ENCODE measurements at regions not wholly inside any gene's neighbourhood (a gene's known extent, or its start where the extent isn't known, plus 50 kb on each side); places are given as distances from the start of the nearest gene placed in this dataset.

DNA sequence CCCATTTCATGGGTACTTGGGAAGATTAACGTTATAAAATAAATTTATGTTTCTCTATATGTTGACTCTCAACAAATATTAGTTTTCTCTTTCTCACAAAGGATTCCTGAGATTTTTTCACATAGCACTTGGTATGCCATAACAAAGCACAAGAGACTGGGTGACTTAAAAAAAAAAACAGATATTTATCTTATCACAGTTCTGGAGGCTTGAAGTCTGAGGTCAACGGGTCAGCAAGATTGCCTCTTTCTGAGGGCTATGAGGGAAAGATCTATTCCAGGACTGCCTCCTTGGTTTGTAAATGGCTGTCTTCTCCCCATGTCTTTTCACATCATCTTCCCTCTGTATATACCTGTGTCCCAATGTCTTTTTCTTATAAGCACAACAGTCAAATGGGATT, 153.5 kb upstream of the DIO2 start:
- BruUV-seq (replicated peaks): no TSS peak
- H3K27ac ChIP-seq (ENCODE audit: insufficient read depth, low read depth, low read length): no peak overlapping the region
- H3K27me3 ChIP-seq (ENCODE audit: control insufficient read depth in 2 of 2, insufficient read depth in 2 of 2, low read length in 2 of 2): no peaks in the 10 kb centered on the region
- ChIA-PET POLR2A (no interaction called here), CTCF (interaction anchor here (2.2 kb wide), 1 partner anchor 151 kb away, joined by 8 read pairs; no protein-coding TSS in a partner anchor)
- H3K4me3 ChIP-seq (replicated peaks in 1 of 3; ENCODE audit: insufficient read depth in 1 of 3, low read depth in 1 of 3, low read length in 3 of 3): no peak overlapping the region
- no peaks in the 10 kb centered on the region for H4K20me1 ChIP-seq (replicated peaks; ENCODE audit: control insufficient read depth, extremely low read depth, insufficient read depth, low read length)
- H3K36me3 ChIP-seq (ENCODE audit: control insufficient read depth in 2 of 2, extremely low read depth in 1 of 2, insufficient read depth in 2 of 2, low read length in 2 of 2): no peaks in the 10 kb centered on the region
- H3K4me2 ChIP-seq (ENCODE audit: insufficient read depth, low read length): no peak overlapping the region
- H3K9me3 ChIP-seq (replicated peaks; ENCODE audit: control insufficient read depth, insufficient read depth, low read length): no peaks in the 10 kb centered on the region
- DNase-seq (ENCODE audit: low read depth, low spot score) (no peak), FAIRE-seq (no peak)
- H2AFZ ChIP-seq (ENCODE audit: low read depth, low read length): no peak overlapping the region
- dilution Hi-C loops (cut with MboI; ENCODE audit: extremely low pct_ligation_motif_present, low sequenced_read_pairs) (no loop called here), intact Hi-C loops (cut with micrococcal nuclease) (loop anchor here (5.0 kb wide), 1 partner anchor 153 kb away; the partner anchor contains the start of gene DIO2)
- no peaks in the 10 kb centered on the region for H3K79me2 ChIP-seq (ENCODE audit: control insufficient read depth, insufficient read depth, low read length)
- H3K9ac ChIP-seq (replicated peaks; ENCODE audit: extremely low read depth, insufficient read depth, low read length): no peak overlapping the region
- no peaks in the 10 kb centered on the region for H3K9me1 ChIP-seq (replicated peaks; ENCODE audit: control insufficient read depth, extremely low read depth, insufficient read depth, low read length)
- H3K4me1 ChIP-seq (ENCODE audit: control insufficient read depth, extremely low read depth, insufficient read depth, low read length): no peaks in the 10 kb centered on the region
- TF ChIP-seq, protein P1, sequence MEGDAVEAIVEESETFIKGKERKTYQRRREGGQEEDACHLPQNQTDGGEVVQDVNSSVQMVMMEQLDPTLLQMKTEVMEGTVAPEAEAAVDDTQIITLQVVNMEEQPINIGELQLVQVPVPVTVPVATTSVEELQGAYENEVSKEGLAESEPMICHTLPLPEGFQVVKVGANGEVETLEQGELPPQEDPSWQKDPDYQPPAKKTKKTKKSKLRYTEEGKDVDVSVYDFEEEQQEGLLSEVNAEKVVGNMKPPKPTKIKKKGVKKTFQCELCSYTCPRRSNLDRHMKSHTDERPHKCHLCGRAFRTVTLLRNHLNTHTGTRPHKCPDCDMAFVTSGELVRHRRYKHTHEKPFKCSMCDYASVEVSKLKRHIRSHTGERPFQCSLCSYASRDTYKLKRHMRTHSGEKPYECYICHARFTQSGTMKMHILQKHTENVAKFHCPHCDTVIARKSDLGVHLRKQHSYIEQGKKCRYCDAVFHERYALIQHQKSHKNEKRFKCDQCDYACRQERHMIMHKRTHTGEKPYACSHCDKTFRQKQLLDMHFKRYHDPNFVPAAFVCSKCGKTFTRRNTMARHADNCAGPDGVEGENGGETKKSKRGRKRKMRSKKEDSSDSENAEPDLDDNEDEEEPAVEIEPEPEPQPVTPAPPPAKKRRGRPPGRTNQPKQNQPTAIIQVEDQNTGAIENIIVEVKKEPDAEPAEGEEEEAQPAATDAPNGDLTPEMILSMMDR (IDR thresholded peaks at IDR 0.05; ENCODE audit: extremely low read depth in 1 of 2, insufficient read depth in 1 of 2, low read depth in 1 of 2, low read length in 2 of 2): no peak
- TF ChIP-seq FOS (IDR thresholded peaks at IDR 0.05; ENCODE audit: borderline replicate concordance, insufficient read depth, low read length): no peak

DNA sequence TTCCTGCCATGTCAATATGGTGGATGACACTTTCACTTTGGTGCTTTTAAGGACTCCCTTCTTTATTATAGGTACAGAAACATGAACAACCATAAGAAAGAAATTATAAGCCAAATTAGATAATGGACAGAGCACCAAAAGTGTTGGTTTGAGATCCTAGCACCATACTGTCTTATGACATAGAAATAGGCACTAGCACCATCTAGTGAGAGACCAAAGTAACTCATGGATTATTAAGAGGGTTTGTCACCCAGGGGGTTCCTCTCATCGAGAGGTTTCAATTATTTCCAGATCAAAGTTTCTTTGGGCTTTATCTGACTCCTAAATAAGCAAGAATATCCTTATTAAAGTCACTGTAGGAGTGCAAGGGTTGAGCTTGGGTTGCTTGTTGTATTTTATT, 153.0 kb upstream of the DIO2 start:
- intact Hi-C loops (cut with micrococcal nuclease) (loop anchor here (5.0 kb wide), 1 partner anchor 152 kb away; the partner anchor contains the start of gene DIO2), dilution Hi-C loops (cut with MboI; ENCODE audit: extremely low pct_ligation_motif_present, low sequenced_read_pairs) (no loop called here)
- no TSS peak for BruUV-seq (replicated peaks)
- Histone ChIP-seq H3K9ac (replicated peaks; ENCODE audit: extremely low read depth, insufficient read depth, low read length) (no peak overlapping the region), H3K27me3 (ENCODE audit: control insufficient read depth in 2 of 2, insufficient read depth in 2 of 2, low read length in 2 of 2) (no peaks in the 10 kb centered on the region), H2AFZ (ENCODE audit: low read depth, low read length) (no peak overlapping the region), H3K36me3 (ENCODE audit: control insufficient read depth in 2 of 2, extremely low read depth in 1 of 2, insufficient read depth in 2 of 2, low read length in 2 of 2) (no peaks in the 10 kb centered on the region), H3K4me3 (replicated peaks in 1 of 3; ENCODE audit: insufficient read depth in 1 of 3, low read depth in 1 of 3, low read length in 3 of 3) (no peak overlapping the region), H3K4me1 (ENCODE audit: control insufficient read depth, extremely low read depth, insufficient read depth, low read length) (no peaks in the 10 kb centered on the region), H3K79me2 (ENCODE audit: control insufficient read depth, insufficient read depth, low read length) (no peaks in the 10 kb centered on the region), H3K4me2 (ENCODE audit: insufficient read depth, low read length) (no peak overlapping the region), H4K20me1 (replicated peaks; ENCODE audit: control insufficient read depth, extremely low read depth, insufficient read depth, low read length) (no peaks in the 10 kb centered on the region), H3K9me3 (replicated peaks; ENCODE audit: control insufficient read depth, insufficient read depth, low read length) (no peaks in the 10 kb centered on the region), H3K27ac (ENCODE audit: insufficient read depth, low read depth, low read length) (no peak overlapping the region), H3K9me1 (replicated peaks; ENCODE audit: control insufficient read depth, extremely low read depth, insufficient read depth, low read length) (no peaks in the 10 kb centered on the region)
- no peak for FAIRE-seq
- TF ChIP-seq EZH2 (IDR thresholded peaks at IDR 0.05; ENCODE audit: borderline replicate concordance, low read depth, low read length, severe bottlenecking) (no peak), MYC (IDR thresholded peaks at IDR 0.05; ENCODE audit: low read depth, low read length) (no peak), POLR2A (IDR thresholded peaks at IDR 0.05; ENCODE audit: low read depth, low read length) (no peak), POLR2AphosphoS5 (IDR thresholded peaks at IDR 0.05; ENCODE audit: insufficient read depth, low read depth, low read length) (no peak), FOS (IDR thresholded peaks at IDR 0.05; ENCODE audit: borderline replicate concordance, insufficient read depth, low read length) (no peak), GATA2 (IDR thresholded peaks at IDR 0.05; ENCODE audit: insufficient read depth, insufficient read length, low read depth, low read length) (no peak), JUN (IDR thresholded peaks at IDR 0.05; ENCODE audit: borderline replicate concordance, insufficient read depth, insufficient read length, low read depth) (no peak)
- TF ChIP-seq, protein P2, sequence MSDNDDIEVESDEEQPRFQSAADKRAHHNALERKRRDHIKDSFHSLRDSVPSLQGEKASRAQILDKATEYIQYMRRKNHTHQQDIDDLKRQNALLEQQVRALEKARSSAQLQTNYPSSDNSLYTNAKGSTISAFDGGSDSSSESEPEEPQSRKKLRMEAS (IDR thresholded peaks at IDR 0.05; ENCODE audit: insufficient read depth, insufficient read length): no peak
- TF ChIP-seq, protein P1 (IDR thresholded peaks at IDR 0.05; ENCODE audit: extremely low read depth in 1 of 2, insufficient read depth in 1 of 2, low read depth in 1 of 2, low read length in 2 of 2): no peak
- POLR2A ChIA-PET: no interaction called here
- peak; percentile 11 for DNase-seq (ENCODE audit: low read depth, low spot score)
- CTCF ChIA-PET: interaction anchor here (2.2 kb wide), 1 partner anchor 151 kb away, joined by 8 read pairs; no protein-coding TSS in a partner anchor

Data from endothelial cell of umbilical vein (primary cell).